Mammary epithelial cell (primary cell): ENCODE measurements at regions not wholly inside any gene's neighbourhood (a gene's known extent, or its start where the extent isn't known, plus 50 kb on each side); places are given as distances from the start of the nearest gene placed in this dataset.

ENCODE experiments used
- EZH2 ChIP-seq: IDR thresholded peaks from 2 replicates; pipeline ENCODE4 v1.6.1; 2012; ENCODE audit warnings: low read length, inconsistent platforms, borderline replicate concordance
- TF ChIP-seq, protein P1 (sequence below), 2 donors: IDR thresholded peaks in 1 of 2; conservative IDR thresholded peaks in 1 of 2; 2 replicates each; pipeline ENCODE4 v1.5.1; 2011 to 2012; ENCODE audit warnings: inconsistent platforms in 2 of 2, low read length in 2 of 2, mild to moderate bottlenecking in 2 of 2, control low read depth in 1 of 2, low read depth in 1 of 2; ENCODE audit not compliant: insufficient read depth in 1 of 2; ENCODE audit errors: extremely low read depth in 1 of 2

DNA sequence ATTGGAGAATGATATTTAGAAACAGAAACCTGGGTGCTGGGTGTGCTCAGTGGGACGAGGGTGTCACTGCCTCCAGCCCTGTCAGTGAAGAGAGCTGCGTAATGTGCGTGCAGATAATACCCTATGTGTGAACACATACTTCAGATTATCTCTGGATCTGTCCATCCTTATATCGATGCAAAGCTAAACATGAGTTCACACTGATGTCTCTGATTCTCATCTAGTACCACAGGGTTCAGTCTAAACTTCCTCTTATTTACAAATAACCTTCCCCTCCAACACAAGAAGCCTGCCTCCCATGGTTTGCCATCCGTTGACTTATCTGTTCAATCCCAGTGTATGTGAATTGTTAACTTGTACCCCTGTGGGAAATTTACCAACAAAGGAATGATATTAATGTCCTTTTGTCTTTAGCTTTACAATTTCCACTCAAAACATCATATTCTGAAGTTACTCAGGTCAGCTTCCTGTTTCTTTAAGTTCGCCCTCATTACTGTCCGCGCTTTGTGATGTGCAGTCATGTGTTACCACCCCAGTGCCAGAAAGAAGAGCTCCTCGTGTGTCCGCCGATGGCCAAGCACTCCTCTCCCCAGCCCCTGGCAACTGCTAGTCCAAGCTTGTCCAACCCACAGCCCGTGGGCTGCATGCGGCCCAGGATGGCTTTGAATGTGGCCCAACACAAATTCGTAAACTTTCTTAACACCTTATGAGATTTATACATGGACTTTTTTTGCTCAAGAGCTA lies 108.2 kb downstream of the RTP5 start:
- TF ChIP-seq, protein P1, sequence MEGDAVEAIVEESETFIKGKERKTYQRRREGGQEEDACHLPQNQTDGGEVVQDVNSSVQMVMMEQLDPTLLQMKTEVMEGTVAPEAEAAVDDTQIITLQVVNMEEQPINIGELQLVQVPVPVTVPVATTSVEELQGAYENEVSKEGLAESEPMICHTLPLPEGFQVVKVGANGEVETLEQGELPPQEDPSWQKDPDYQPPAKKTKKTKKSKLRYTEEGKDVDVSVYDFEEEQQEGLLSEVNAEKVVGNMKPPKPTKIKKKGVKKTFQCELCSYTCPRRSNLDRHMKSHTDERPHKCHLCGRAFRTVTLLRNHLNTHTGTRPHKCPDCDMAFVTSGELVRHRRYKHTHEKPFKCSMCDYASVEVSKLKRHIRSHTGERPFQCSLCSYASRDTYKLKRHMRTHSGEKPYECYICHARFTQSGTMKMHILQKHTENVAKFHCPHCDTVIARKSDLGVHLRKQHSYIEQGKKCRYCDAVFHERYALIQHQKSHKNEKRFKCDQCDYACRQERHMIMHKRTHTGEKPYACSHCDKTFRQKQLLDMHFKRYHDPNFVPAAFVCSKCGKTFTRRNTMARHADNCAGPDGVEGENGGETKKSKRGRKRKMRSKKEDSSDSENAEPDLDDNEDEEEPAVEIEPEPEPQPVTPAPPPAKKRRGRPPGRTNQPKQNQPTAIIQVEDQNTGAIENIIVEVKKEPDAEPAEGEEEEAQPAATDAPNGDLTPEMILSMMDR (conservative IDR thresholded peaks at IDR 0.05 in 1 of 2, IDR thresholded peaks at IDR 0.05 in 1 of 2; ENCODE audit: extremely low read depth in 1 of 2, insufficient read depth in 1 of 2, low read depth in 1 of 2, low read length in 2 of 2) = no peak
- TF ChIP-seq EZH2 = no peak
